ENCODE measurements at regions not wholly inside any gene's neighbourhood (a gene's known extent, or its start where the extent isn't known, plus 50 kb on each side); places are given as distances from the start of the nearest gene placed in this dataset.

DNA sequence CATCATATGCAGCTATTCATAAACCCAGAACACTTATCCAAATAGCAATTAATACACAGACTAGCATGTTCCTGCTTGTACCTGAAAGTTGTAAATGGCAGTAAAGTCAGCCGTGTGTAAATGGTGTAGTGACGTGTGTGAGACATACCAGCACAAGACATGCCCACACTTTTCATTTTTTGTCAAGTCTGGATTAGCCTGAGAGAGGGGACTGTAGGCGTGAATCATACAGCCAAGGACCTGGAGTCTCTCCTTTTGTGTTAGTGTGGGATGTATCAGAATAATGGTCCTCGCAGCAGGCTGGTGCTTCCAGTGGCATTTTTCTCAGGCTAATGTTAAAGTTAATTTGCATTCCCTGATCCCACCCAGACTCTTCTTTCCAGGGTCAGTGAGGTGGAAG is 116.8 kb upstream of the BMAL1 start:
- no peak for DNase-seq (ENCODE audit: low spot score in 2 of 2)
- Histone ChIP-seq H3K4me1 (peaks cover 24% of the 10 kb centered on the region), H3K4me3 (no peak overlapping the region), H3K27me3 (no peaks in the 10 kb centered on the region), H3K27ac (peak overlapping the region; percentile 85), H3K36me3 (no peaks in the 10 kb centered on the region), H3K9me3 (no peaks in the 10 kb centered on the region)
- 35% methylated on average over 4 of the region's 4 CpGs for WGBS
- TF ChIP-seq EP300 (IDR thresholded peaks at IDR 0.05): no peak
- TF ChIP-seq POLR2AphosphoS5 (IDR thresholded peaks at IDR 0.05): no peak
- no peak for TF ChIP-seq POLR2A (IDR thresholded peaks at IDR 0.05)

DNA sequence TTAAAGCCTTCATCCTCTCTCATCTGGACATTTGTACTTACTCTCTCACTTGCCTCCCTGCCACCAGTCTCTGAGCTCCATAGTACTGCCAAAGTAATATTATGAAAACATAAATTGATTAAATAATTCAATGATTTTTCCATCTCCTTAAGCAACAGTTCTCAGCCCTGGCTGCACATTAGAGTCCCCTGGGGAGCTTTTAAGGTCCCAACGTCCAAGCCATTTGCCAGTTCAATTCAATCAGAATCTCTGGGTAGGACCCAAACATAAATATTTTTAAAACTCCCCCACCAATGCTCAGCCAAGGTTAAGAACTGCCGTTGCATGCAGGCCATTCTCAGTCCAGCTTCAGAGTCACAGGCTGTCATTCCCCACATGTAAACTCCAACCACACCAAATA is 114.4 kb upstream of the BMAL1 start:
- no peak for DNase-seq (ENCODE audit: low spot score in 2 of 2)
- Histone ChIP-seq H3K4me3 (no peak overlapping the region), H3K4me1 (peaks cover 32% of the 10 kb centered on the region), H3K9me3 (no peaks in the 10 kb centered on the region), H3K27me3 (no peaks in the 10 kb centered on the region), H3K27ac (no peak overlapping the region), H3K36me3 (no peaks in the 10 kb centered on the region)
- TF ChIP-seq POLR2AphosphoS5 (IDR thresholded peaks at IDR 0.05) (no peak), EP300 (IDR thresholded peaks at IDR 0.05) (no peak), POLR2A (IDR thresholded peaks at IDR 0.05) (no peak)
- TF ChIP-seq, protein P1, sequence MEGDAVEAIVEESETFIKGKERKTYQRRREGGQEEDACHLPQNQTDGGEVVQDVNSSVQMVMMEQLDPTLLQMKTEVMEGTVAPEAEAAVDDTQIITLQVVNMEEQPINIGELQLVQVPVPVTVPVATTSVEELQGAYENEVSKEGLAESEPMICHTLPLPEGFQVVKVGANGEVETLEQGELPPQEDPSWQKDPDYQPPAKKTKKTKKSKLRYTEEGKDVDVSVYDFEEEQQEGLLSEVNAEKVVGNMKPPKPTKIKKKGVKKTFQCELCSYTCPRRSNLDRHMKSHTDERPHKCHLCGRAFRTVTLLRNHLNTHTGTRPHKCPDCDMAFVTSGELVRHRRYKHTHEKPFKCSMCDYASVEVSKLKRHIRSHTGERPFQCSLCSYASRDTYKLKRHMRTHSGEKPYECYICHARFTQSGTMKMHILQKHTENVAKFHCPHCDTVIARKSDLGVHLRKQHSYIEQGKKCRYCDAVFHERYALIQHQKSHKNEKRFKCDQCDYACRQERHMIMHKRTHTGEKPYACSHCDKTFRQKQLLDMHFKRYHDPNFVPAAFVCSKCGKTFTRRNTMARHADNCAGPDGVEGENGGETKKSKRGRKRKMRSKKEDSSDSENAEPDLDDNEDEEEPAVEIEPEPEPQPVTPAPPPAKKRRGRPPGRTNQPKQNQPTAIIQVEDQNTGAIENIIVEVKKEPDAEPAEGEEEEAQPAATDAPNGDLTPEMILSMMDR (IDR thresholded peaks at IDR 0.05): no peak
- WGBS: 49% methylated on average over 2 of the region's 2 CpGs

DNA sequence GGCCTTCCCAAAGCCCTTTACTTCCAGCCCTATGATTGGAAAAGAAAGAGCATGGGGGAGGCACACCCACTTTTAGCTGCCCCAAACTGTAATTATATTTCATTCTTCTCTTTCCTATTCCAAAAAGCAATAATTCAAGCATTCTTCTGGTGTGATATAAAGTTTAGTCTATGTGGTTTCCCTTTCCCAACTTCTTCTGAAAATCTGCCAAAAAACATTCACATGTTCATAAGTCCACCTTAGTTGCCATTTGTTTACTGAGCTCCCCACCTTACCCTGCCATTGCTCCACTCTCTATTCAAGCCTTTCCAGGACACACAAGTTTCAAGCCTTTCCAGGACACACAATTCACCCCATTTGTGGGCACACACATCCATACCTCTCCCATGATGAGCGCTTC is 111.6 kb upstream of the BMAL1 start:
- Histone ChIP-seq H3K27ac (no peak overlapping the region), H3K36me3 (no peaks in the 10 kb centered on the region), H3K4me1 (peaks cover 24% of the 10 kb centered on the region), H3K4me3 (no peak overlapping the region), H3K27me3 (no peaks in the 10 kb centered on the region), H3K9me3 (no peaks in the 10 kb centered on the region)
- TF ChIP-seq EP300 (IDR thresholded peaks at IDR 0.05): no peak
- TF ChIP-seq, protein P1 (IDR thresholded peaks at IDR 0.05): no peak
- TF ChIP-seq POLR2A (IDR thresholded peaks at IDR 0.05): no peak
- no peak for TF ChIP-seq POLR2AphosphoS5 (IDR thresholded peaks at IDR 0.05)
- no peak for DNase-seq (ENCODE audit: low spot score in 2 of 2)
- 92% methylated on average over 1 of the region's 1 CpG for WGBS

DNA sequence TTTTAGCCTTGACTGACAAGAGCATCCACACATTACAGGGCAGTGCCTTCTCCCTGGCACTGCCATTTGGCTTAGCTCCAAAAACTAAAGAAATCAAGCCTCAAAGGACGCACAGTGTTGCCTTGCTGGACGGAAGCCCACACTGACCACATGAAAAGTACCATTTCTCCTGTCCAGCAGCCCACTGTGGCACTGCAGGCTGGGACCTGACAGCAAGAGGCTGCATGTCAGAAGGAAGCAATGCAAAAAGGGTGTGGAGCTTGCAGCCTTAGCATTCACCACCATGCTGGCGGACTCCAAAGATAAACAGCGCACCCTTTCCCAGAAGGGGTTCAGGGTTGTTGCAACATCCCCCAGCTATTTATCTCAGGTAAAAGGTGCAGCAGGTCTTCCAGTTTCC is 109.3 kb upstream of the BMAL1 start:
- Histone ChIP-seq H3K4me3 (no peak overlapping the region), H3K27ac (no peak overlapping the region), H3K4me1 (peaks cover 12% of the 10 kb centered on the region), H3K9me3 (no peaks in the 10 kb centered on the region), H3K36me3 (no peaks in the 10 kb centered on the region), H3K27me3 (no peaks in the 10 kb centered on the region)
- TF ChIP-seq EP300 (IDR thresholded peaks at IDR 0.05): no peak
- no peak for TF ChIP-seq POLR2AphosphoS5 (IDR thresholded peaks at IDR 0.05)
- TF ChIP-seq, protein P1 (IDR thresholded peaks at IDR 0.05): no peak
- TF ChIP-seq POLR2A (IDR thresholded peaks at IDR 0.05): no peak
- no peak for DNase-seq (ENCODE audit: low spot score in 2 of 2)
- WGBS: 45% methylated on average over 2 of the region's 4 CpGs

DNA sequence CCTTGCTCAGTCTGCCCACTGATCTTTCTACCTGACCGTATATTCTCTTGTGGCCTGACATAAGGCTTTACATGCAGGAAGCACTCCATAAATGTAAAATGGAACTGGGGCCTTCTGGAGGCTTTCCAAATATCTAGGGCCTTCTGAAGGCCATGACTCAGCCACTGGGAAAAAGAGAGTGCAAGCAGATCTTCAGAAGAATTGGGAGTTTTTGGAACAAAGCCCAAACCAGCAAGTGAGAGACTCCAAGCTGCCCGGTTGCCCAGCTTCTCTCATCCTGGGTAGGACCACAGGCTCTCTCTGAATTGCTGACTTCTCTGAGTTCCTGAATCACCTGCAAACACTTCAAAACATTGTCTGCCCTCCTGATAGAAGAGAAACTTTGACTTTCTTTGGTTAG is 107.9 kb upstream of the BMAL1 start:
- Histone ChIP-seq H3K36me3 (no peaks in the 10 kb centered on the region), H3K4me1 (peaks cover 12% of the 10 kb centered on the region), H3K9me3 (no peaks in the 10 kb centered on the region), H3K27me3 (no peaks in the 10 kb centered on the region), H3K4me3 (no peak overlapping the region), H3K27ac (no peak overlapping the region)
- DNase-seq (ENCODE audit: low spot score in 2 of 2): no peak
- TF ChIP-seq EP300 (IDR thresholded peaks at IDR 0.05): no peak
- 73% methylated on average over 2 of the region's 2 CpGs for WGBS

DNA sequence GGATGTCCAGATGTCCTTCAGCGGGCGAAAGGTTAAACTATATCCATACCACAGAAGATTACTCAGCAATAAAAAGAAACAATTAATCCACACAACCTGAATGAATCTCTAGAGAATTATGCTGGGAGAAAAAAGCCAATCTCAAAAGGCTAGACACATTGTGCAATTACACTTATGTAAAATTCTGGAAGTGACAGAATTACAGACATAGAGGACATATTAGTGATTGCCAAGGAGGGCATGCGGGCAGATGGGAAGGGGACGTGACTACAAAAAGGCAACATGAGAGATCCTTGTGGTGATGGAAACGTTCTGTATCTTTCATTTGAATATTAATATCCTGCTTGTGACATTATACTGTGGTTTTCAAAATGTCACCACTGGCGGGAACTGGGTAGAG is 103.5 kb upstream of the BMAL1 start:
- Histone ChIP-seq H3K27ac (no peak overlapping the region), H3K4me3 (no peak overlapping the region), H3K4me1 (no peaks in the 10 kb centered on the region), H3K36me3 (no peaks in the 10 kb centered on the region), H3K27me3 (no peaks in the 10 kb centered on the region), H3K9me3 (no peaks in the 10 kb centered on the region)
- TF ChIP-seq POLR2AphosphoS5 (IDR thresholded peaks at IDR 0.05) (no peak), EP300 (IDR thresholded peaks at IDR 0.05) (no peak), POLR2A (IDR thresholded peaks at IDR 0.05) (no peak)
- TF ChIP-seq, protein P1 (IDR thresholded peaks at IDR 0.05): no peak
- 72% methylated on average over 6 of the region's 6 CpGs for WGBS
- DNase-seq (ENCODE audit: low spot score in 2 of 2): no peak
